ENCODE measurements at regions not wholly inside any gene's neighbourhood (a gene's known extent, or its start where the extent isn't known, plus 50 kb on each side); places are given as distances from the start of the nearest gene placed in this dataset.

DNA sequence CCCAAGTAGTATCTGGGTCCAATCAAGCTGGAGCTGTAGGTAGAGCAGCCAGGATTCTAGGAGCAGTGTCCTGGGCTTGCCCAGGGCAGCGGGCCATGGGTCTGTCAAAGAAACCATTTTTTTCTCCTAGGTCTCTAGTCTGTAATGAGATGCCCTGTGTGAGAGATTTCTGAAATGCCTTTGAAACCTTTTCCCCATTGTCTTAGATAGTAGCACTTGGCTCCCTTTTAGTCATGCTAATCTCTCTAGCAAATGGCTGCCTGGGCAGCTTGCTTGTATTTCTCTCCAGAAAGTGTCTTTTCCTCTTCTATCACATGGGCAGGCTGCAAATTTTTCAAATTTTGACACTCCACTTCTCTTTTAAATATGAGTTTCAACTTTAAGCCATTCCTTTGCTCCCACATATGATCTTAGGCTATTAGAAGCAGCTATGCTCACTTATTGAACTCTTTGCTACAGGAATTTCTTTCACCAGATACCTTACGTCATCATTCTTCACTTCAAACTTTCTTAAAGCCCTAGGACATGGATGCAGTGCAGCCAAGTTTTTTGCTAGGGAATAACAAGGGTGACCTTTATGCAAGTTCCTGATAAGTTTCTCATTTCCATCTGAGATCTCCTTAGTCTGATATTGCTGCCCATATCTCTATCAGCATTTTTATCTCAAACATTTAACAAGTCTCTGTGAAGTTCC lies 890.2 kb upstream of the VRK2 start:
- TF ChIP-seq EP300 (IDR thresholded peaks at IDR 0.05; ENCODE audit: borderline replicate concordance in 1 of 2, low read depth in 1 of 2, low read length in 1 of 2): no peak
- TF ChIP-seq FOXM1 (IDR thresholded peaks at IDR 0.05; ENCODE audit: low read depth): no peak
- TF ChIP-seq TAF1 (IDR thresholded peaks at IDR 0.05; ENCODE audit: borderline replicate concordance, low read depth, low read length): no peak
- TF ChIP-seq, protein P1, sequence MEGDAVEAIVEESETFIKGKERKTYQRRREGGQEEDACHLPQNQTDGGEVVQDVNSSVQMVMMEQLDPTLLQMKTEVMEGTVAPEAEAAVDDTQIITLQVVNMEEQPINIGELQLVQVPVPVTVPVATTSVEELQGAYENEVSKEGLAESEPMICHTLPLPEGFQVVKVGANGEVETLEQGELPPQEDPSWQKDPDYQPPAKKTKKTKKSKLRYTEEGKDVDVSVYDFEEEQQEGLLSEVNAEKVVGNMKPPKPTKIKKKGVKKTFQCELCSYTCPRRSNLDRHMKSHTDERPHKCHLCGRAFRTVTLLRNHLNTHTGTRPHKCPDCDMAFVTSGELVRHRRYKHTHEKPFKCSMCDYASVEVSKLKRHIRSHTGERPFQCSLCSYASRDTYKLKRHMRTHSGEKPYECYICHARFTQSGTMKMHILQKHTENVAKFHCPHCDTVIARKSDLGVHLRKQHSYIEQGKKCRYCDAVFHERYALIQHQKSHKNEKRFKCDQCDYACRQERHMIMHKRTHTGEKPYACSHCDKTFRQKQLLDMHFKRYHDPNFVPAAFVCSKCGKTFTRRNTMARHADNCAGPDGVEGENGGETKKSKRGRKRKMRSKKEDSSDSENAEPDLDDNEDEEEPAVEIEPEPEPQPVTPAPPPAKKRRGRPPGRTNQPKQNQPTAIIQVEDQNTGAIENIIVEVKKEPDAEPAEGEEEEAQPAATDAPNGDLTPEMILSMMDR (IDR thresholded peaks at IDR 0.05): no peak
- TF ChIP-seq, protein P2, sequence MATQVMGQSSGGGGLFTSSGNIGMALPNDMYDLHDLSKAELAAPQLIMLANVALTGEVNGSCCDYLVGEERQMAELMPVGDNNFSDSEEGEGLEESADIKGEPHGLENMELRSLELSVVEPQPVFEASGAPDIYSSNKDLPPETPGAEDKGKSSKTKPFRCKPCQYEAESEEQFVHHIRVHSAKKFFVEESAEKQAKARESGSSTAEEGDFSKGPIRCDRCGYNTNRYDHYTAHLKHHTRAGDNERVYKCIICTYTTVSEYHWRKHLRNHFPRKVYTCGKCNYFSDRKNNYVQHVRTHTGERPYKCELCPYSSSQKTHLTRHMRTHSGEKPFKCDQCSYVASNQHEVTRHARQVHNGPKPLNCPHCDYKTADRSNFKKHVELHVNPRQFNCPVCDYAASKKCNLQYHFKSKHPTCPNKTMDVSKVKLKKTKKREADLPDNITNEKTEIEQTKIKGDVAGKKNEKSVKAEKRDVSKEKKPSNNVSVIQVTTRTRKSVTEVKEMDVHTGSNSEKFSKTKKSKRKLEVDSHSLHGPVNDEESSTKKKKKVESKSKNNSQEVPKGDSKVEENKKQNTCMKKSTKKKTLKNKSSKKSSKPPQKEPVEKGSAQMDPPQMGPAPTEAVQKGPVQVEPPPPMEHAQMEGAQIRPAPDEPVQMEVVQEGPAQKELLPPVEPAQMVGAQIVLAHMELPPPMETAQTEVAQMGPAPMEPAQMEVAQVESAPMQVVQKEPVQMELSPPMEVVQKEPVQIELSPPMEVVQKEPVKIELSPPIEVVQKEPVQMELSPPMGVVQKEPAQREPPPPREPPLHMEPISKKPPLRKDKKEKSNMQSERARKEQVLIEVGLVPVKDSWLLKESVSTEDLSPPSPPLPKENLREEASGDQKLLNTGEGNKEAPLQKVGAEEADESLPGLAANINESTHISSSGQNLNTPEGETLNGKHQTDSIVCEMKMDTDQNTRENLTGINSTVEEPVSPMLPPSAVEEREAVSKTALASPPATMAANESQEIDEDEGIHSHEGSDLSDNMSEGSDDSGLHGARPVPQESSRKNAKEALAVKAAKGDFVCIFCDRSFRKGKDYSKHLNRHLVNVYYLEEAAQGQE (IDR thresholded peaks at IDR 0.05; ENCODE audit: low read depth, low read length): no peak
- TF ChIP-seq, protein P3, sequence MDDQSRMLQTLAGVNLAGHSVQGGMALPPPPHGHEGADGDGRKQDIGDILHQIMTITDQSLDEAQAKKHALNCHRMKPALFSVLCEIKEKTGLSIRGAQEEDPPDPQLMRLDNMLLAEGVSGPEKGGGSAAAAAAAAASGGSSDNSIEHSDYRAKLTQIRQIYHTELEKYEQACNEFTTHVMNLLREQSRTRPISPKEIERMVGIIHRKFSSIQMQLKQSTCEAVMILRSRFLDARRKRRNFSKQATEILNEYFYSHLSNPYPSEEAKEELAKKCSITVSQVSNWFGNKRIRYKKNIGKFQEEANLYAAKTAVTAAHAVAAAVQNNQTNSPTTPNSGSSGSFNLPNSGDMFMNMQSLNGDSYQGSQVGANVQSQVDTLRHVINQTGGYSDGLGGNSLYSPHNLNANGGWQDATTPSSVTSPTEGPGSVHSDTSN (IDR thresholded peaks at IDR 0.05): no peak
- no peak for TF ChIP-seq NFIC (IDR thresholded peaks at IDR 0.05; ENCODE audit: borderline replicate concordance)
